Mucosa of descending colon (tissue), 3 donors: ENCODE measurements at regions not wholly inside any gene's neighbourhood (a gene's known extent, or its start where the extent isn't known, plus 50 kb on each side); places are given as distances from the start of the nearest gene placed in this dataset.
"Not testable (repeated sequence)": the region's sequence is repeated elsewhere in the genome, so short reads cannot be mapped to it uniquely, and the experiment has no call there.

Experiments
- ATAC-seq: fragments of 200-7000 bp; cut with Tn5 transposase; one replicate; pipeline ENCODE4 v1.9.1; 2020; ENCODE audit warnings: mild to moderate bottlenecking, moderate library complexity
- DNase-seq, 3 donors: peaks; one replicate each; pipeline ENCODE4 v3.0.0-alpha.2; 2020
- H3K36me3 ChIP-seq: fragments of 200-600 bp; one replicate; pipeline ENCODE4 v1.8.0; 2021; ENCODE audit warnings: low read depth, mild to moderate bottlenecking
- H3K4me1 ChIP-seq: fragments of 200-600 bp; one replicate; pipeline ENCODE4 v1.8.0; 2021; ENCODE audit warnings: low read depth, mild to moderate bottlenecking
- H3K4me3 ChIP-seq: fragments of 200-600 bp; one replicate; pipeline ENCODE4 v1.8.0; 2021; ENCODE audit warnings: mild to moderate bottlenecking
- H3K9me3 ChIP-seq: fragments of 200-600 bp; one replicate; pipeline ENCODE4 v1.8.0; 2021; ENCODE audit warnings: mild to moderate bottlenecking
- intact Hi-C, 2 donors: fragments of 100-400 bp; cut with DNase I in 1 of 2; cut with micrococcal nuclease in 1 of 2; formaldehyde crosslinking; loops; one replicate each; pipeline versions ENCODE4 v1.11.0 to v1.11.1; 2022; cut with DNase I, micrococcal nuclease
- TF ChIP-seq, protein P1 (sequence below): fragments of 200-600 bp; IDR thresholded peaks from one replicate; pipeline ENCODE4 v1.8.0; 2022; ENCODE audit warnings: antibody characterized with exemption, mild to moderate bottlenecking
- donor health status: DM: no; HTN: no; CAD: no; lungs with moderate emphysema.
- donor health status: DM: no; HTN: no; CAD: no.
- donor health status: DM: no; HTN: yes; CAD: no.

GRCh38 chr10:91090761-91091529 is 129.5 kb upstream of the PCGF5 start:
- TF ChIP-seq, protein P1, sequence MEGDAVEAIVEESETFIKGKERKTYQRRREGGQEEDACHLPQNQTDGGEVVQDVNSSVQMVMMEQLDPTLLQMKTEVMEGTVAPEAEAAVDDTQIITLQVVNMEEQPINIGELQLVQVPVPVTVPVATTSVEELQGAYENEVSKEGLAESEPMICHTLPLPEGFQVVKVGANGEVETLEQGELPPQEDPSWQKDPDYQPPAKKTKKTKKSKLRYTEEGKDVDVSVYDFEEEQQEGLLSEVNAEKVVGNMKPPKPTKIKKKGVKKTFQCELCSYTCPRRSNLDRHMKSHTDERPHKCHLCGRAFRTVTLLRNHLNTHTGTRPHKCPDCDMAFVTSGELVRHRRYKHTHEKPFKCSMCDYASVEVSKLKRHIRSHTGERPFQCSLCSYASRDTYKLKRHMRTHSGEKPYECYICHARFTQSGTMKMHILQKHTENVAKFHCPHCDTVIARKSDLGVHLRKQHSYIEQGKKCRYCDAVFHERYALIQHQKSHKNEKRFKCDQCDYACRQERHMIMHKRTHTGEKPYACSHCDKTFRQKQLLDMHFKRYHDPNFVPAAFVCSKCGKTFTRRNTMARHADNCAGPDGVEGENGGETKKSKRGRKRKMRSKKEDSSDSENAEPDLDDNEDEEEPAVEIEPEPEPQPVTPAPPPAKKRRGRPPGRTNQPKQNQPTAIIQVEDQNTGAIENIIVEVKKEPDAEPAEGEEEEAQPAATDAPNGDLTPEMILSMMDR, result no peak
- H3K36me3 ChIP-seq, result no peaks in the 10 kb centered on the region
- intact Hi-C loops, result loop anchor here in 1 of 2 donors (5.0 kb wide), 1 partner anchor 171 kb away; no protein-coding TSS in a partner anchor
- DNase-seq (peak in 1 of 3 donors; percentile 3), ATAC-seq (no peak)
- peaks cover 5% of the 10 kb centered on the region for H3K9me3 ChIP-seq
- no peaks in the 10 kb centered on the region for H3K4me1 ChIP-seq
- H3K4me3 ChIP-seq, result no peak overlapping the region

GRCh38 chr10:91091780-91092179 is 128.7 kb upstream of the PCGF5 start:
- Histone ChIP-seq H3K4me3 (no peak overlapping the region), H3K9me3 (peaks cover 5% of the 10 kb centered on the region), H3K36me3 (no peaks in the 10 kb centered on the region), H3K4me1 (no peaks in the 10 kb centered on the region)
- intact Hi-C loops, result loop anchor here in 1 of 2 donors (5.0 kb wide), 1 partner anchor 171 kb away; no protein-coding TSS in a partner anchor
- no peak for ATAC-seq
- TF ChIP-seq, protein P1, result no peak
- no peak for DNase-seq

- Histone ChIP-seq H3K4me1 (no peaks in the 10 kb centered on the region), H3K4me3 (no peak overlapping the region), H3K36me3 (no peaks in the 10 kb centered on the region), H3K9me3 (peaks cover 12% of the 10 kb centered on the region)
- no peak for ATAC-seq
- DNase-seq, result no peak
- intact Hi-C loops, result no loop called here
- TF ChIP-seq, protein P1, result no peak
Observed at GRCh38 chr10:91096274-91096673, 124.2 kb upstream of the PCGF5 start.

- Histone ChIP-seq H3K4me1 (no peaks in the 10 kb centered on the region), H3K9me3 (peaks cover 12% of the 10 kb centered on the region), H3K36me3 (no peaks in the 10 kb centered on the region), H3K4me3 (no peak overlapping the region)
- intact Hi-C loops, result no loop called here
- TF ChIP-seq, protein P1, result no peak
- no peak for DNase-seq
- no peak for ATAC-seq
Observed at GRCh38 chr10:91097313-91097712, 123.2 kb upstream of the PCGF5 start.

DNA sequence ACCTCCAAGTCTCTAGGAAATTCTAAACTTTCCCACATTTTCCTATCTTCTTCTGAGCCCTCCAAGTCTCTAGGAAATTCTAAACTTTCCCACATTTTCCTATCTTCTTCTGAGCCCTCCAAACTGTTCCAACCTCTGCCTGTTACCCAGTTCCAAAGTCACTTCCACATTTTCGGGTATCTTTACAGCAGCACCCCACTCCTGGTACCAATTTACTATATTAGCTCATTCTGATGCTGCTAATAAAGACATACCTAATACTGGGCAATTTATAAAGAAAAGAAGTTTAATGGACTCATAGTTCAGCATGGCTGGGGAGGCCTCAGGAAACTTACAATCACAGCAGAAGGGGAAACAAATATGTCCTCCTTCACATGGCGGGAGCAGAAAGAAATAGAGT is 122.4 kb upstream of the PCGF5 start:
- peaks cover 12% of the 10 kb centered on the region for H3K9me3 ChIP-seq
- DNase-seq, H3K4me1 ChIP-seq, intact Hi-C loops, H3K4me3 ChIP-seq, H3K36me3 ChIP-seq, ATAC-seq: not testable (repeated sequence)

GRCh38 chr10:91103384-91104192 is 116.9 kb upstream of the PCGF5 start:
- Histone ChIP-seq H3K4me3 (no peak overlapping the region), H3K36me3 (no peaks in the 10 kb centered on the region), H3K4me1 (no peaks in the 10 kb centered on the region), H3K9me3 (no peaks in the 10 kb centered on the region)
- intact Hi-C loops, result no loop called here
- ATAC-seq (peak; percentile 16), DNase-seq (no peak)
- TF ChIP-seq, protein P1, result no peak
